ENCODE measurements at regions not wholly inside any gene's neighbourhood (a gene's known extent, or its start where the extent isn't known, plus 50 kb on each side); places are given as distances from the start of the nearest gene placed in this dataset.
"Not testable (repeated sequence)": the region's sequence is repeated elsewhere in the genome, so short reads cannot be mapped to it uniquely, and the experiment has no call there.

DNA sequence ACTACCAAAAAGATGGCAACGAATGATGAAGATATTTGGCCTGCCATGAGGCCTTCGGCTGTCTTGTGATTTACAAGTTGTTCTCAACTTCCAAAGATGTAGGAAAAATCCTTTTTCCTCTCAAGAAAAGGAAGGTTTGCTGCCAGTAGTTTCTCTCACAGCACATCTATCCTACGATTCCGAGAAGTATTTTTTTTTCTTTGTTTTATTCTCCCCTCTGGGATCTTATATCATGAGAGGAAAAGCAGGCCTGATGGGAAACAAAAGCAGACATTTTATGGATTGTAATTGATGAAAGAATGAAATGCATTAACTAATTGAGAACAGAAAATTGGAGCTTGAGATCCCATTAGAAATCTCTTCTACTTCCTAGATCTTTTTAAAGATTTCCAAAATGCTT lies 1197.9 kb upstream of the SEL1L start:
- DNase-seq = no peak

- DNase-seq = no peak
Measured at GRCh38 chr14:82740547-82740946, 1206.9 kb upstream of the SEL1L start.

DNA sequence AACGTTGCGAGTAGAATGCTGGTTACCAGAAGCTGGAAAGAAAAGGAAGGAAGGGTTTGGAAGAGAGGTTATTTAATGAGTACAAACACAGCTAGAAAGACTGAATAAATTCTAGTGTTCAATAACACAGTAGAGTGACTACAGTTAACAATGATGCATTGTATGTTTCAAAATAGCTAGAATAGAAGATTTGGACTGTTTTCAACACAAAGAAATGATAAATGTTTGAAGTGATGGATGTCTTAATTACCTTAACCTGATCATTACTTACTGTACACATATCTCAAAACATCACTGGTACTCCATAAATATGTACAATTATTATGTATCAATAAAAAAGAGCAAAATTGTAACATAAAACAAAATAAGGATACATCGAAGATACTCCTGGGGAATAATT lies 1221.8 kb upstream of the SEL1L start:
- DNase-seq = no peak

DNA sequence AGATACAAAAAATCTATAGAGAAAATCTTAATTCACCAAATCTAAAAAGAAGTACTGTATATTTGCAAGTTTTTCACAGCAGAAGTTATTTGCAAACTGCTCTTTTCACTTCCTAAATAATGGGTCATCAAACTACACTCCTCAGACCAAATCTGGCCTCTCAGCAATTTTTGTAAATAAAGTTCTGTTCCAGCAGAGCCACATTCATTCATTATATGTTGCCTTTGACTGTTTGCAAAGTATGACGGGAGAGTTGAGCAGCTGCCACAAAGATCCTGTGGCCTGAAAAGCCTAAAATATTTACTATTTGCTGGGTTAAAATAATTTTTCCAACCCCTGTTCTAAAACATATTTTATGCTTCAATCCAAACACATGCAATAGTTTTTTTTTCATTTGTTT lies 1222.3 kb upstream of the SEL1L start:
- no peak for DNase-seq

DNA sequence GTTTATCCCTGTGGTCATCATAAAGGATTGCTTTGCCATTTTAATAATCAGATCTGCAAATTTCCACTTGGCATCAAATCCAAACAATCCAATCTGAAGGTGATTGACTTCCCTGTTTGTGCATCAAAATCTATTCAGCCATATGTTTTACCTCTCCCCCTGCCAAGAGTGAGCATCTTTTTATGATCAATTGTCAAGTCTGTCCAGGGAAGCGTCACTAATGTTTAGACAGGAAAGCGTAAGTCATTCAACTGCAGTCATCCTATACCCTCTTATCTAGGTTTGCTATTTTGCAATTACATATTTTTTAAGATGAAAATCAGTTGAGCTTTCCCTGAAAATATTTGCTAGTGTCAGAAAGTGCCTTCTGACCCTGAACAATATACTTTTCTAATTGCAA lies 1224.1 kb upstream of the SEL1L start:
- DNase-seq = no peak

GRCh38 chr14:82759656-82760055 lies 1226.0 kb upstream of the SEL1L start:
- no peak for DNase-seq

DNA sequence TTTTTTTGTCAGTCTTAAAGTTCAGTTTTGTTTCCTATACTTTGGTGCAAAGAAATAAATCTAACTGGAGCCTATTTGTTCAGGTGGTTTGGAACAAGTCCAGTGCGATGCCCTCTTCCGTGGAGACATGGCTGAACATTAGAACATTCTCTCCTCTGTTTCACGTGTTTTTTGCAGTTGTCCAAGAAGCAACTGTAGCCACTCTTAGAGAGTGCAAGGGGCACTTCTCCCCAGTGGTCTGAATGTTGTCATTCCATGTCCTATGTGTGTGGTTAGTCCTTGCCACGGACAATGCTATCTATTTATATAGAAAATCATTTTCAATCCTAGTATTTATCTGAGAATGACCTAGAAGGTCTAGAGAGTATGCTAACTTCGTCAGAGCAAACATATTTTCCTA lies 1232.5 kb upstream of the SEL1L start:
- DNase-seq = no peak

DNA sequence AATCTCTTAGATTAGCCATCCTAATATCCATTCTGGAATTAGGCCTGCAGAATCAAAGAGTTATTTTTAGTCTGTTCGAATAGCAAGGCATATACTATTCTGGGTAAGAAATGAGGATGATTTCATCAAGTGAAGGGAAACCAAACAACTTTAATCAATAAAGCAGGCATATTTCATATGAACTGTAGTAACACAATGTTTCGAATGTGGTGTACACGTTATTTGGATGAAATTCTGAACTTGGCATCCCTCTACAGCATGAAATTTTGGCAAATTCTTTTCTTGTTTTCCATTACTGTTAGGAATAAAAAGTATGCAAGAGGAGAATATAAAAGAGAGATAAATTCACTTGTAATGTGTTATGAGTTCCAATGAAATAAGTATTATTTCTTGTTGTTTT lies 1233.3 kb upstream of the SEL1L start:
- no peak for DNase-seq

- no peak for DNase-seq
Measured at GRCh38 chr14:82776958-82777357, 1243.3 kb upstream of the SEL1L start.

DNA sequence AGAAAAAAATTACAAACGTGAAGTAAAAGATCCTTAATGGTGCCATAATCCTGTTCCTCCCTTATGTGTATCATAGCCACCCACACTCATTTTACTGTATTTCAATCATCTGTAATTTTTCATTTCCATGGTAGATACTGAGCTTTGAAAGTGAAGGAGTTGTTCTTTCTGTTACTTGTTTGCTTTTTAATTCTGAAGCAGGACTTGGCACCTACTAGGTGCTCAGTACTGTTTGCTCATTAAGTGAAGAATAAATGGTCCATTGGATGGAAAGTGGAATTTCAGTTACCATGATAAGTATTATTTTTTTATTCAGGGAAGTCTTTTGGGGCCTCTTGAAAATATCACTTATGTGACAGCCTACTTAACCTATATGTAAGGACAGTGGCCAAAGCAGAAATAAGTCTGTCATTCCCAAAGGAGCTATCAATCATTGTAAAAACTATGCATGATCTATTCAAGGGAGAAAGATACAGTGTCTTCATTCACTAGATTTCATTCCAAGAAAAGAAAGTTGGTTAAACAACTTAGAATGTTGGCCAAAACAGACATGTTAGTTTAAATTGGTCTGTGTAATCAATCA lies 1244.4 kb upstream of the SEL1L start:
- DNase-seq = no peak

GRCh38 chr14:82778601-82779000 lies 1244.9 kb upstream of the SEL1L start:
- DNase-seq = no peak

- DNase-seq = no peak
Measured at GRCh38 chr14:82779301-82779700, 1245.6 kb upstream of the SEL1L start.

GRCh38 chr14:82785756-82786482 lies 1252.3 kb upstream of the SEL1L start:
- DNase-seq = no peak

- no peak for DNase-seq
Measured at GRCh38 chr14:82786483-82786880, 1252.8 kb upstream of the SEL1L start.

GRCh38 chr14:82796086-82796485 lies 1262.4 kb upstream of the SEL1L start:
- no peak for DNase-seq

GRCh38 chr14:82798276-82798675 lies 1264.6 kb upstream of the SEL1L start:
- DNase-seq = no peak

- DNase-seq = no peak
Measured at GRCh38 chr14:82805892-82806825, 1272.5 kb upstream of the SEL1L start.

- DNase-seq = no peak
Measured at GRCh38 chr14:82811246-82811645, 1277.6 kb upstream of the SEL1L start.

DNA sequence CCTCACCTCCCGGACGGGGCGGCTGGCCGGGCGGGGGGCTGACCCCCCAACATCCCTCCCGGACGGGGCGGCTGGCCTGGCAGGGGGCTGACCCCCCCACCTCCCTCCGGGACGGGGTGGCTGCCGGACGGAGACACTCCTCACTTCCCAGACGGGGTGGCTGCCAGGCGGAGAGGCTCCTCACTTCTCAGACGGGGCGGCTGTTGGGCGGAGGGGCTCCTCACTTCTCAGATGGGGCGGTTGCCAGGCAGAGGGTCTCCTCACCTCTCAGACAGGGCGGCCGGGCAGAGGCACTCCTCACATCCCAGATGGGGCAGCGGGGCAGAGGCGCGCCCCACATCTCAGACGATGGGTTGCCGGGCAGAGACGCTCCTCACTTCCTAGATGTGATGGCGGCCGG lies 1280.7 kb upstream of the SEL1L start:
- DNase-seq = not testable (repeated sequence)

DNA sequence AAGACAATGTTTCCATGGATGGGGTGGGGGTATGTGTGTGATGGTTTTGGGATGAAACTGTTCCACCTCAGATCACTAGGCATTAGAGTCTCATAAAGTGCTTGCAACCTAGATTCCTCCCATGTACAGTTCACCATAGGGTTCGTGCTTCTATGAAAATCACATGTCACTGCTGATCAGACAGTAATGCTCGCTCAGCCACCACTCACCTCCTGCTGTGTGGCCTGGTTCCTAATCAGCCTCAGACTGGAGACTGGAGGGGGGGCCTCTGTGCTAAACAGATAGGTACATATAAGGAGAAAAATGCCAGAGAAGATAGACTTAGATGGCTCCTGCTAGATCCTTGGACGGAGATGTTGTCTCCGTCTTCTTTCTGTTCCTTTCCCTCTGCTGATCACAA lies 1296.9 kb upstream of the SEL1L start:
- no peak for DNase-seq

- DNase-seq = no peak
Measured at GRCh38 chr14:82836256-82836950, 1302.8 kb upstream of the SEL1L start.

DNA sequence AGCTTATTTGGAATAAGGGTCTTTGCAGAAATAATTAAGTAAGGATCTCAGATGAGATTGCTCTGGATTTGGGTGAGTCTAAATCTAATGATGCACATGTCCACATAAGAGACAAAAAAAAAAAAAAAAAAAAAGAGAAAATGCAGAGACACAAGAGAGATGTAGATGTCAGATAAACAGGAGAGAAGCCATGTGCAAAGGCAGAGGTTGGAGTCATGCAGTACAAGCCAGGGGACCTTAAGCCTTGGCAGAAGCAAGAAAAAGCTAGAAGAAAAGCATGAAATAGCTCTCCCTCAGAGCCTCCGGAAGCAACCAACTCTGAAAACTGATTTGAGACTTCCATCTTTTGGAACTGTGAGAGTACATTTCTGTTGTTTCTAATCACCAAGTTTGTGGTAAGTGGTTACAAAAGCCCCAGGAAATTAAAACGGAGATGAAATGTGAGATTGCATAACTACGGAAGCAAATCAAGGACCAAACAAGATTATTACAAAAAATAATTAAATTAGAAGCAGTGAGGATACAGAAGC lies 1304.0 kb upstream of the SEL1L start:
- DNase-seq = no peak

GRCh38 chr14:82850576-82850975 lies 1316.9 kb upstream of the SEL1L start:
- DNase-seq = no peak
